Vagina (tissue), 2 donors: ENCODE measurements at regions not wholly inside any gene's neighbourhood (a gene's known extent, or its start where the extent isn't known, plus 50 kb on each side); places are given as distances from the start of the nearest gene placed in this dataset.

Experiments
- CTCF ChIP-seq, 3 experiments: fragments of 450-650 bp in 2 of 3; fragments of 200-600 bp in 1 of 3; sonication (generic) in 1 of 3; IDR thresholded peaks; one replicate each; pipeline ENCODE4 v1.5.1; 2017 to 2019; ENCODE audit warnings: antibody characterized with exemption in 3 of 3, mild to moderate bottlenecking in 2 of 3, moderate library complexity in 2 of 3
- POLR2A ChIP-seq, 2 donors: fragments of 450-650 bp; IDR thresholded peaks; one replicate each; pipeline ENCODE4 v1.6.1; 2017; ENCODE audit warnings: antibody characterized with exemption in 2 of 2, mild to moderate bottlenecking in 2 of 2, moderate library complexity in 2 of 2
- POLR2AphosphoS5 ChIP-seq, 2 donors: sonication (generic); formaldehyde crosslinking; IDR thresholded peaks; one replicate each; pipeline ENCODE4 v1.9.0; 2017; ENCODE audit warnings: antibody characterized with exemption in 2 of 2, mild to moderate bottlenecking in 2 of 2, low read depth in 1 of 2; ENCODE audit not compliant: insufficient read depth in 1 of 2

GRCh38 chr9:14508884-14509283 is 184.3 kb downstream of the ZDHHC21 start:
- TF ChIP-seq CTCF (IDR thresholded peaks at IDR 0.05) (no peak), POLR2AphosphoS5 (IDR thresholded peaks at IDR 0.05; ENCODE audit: insufficient read depth in 1 of 2, low read depth in 1 of 2) (no peak), POLR2A (IDR thresholded peaks at IDR 0.05) (no peak)
